ENCODE measurements at regions not wholly inside any gene's neighbourhood (a gene's known extent, or its start where the extent isn't known, plus 50 kb on each side); places are given as distances from the start of the nearest gene placed in this dataset.

DNA sequence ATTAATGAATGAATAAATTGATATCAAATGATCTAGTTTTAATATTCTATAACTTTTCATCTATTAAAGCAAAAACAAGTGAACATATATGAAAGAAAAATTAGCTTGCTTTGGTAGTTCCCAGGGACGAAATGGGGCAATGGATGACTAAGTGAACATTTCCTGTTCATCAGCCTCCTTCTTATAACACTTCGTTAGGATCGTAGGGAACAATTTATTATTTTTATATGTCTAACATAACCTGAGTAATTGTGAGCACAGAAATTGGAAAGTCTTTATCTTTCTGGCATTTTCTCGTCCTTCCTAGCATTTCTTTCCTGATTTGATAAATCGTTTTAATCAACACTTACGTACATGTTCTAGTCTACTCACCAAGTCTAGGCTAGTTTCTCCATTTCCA is 59.1 kb upstream of the PPP1R3C start:
- TF ChIP-seq, protein P1, sequence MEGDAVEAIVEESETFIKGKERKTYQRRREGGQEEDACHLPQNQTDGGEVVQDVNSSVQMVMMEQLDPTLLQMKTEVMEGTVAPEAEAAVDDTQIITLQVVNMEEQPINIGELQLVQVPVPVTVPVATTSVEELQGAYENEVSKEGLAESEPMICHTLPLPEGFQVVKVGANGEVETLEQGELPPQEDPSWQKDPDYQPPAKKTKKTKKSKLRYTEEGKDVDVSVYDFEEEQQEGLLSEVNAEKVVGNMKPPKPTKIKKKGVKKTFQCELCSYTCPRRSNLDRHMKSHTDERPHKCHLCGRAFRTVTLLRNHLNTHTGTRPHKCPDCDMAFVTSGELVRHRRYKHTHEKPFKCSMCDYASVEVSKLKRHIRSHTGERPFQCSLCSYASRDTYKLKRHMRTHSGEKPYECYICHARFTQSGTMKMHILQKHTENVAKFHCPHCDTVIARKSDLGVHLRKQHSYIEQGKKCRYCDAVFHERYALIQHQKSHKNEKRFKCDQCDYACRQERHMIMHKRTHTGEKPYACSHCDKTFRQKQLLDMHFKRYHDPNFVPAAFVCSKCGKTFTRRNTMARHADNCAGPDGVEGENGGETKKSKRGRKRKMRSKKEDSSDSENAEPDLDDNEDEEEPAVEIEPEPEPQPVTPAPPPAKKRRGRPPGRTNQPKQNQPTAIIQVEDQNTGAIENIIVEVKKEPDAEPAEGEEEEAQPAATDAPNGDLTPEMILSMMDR (IDR thresholded peaks at IDR 0.05; ENCODE audit: low read length, missing control alignments), result no peak
- H3K4me3 ChIP-seq (replicated peaks; ENCODE audit: low read depth, low read length), result no peak overlapping the region
- DNase-seq (ENCODE audit: low read depth), result peak; percentile 60

DNA sequence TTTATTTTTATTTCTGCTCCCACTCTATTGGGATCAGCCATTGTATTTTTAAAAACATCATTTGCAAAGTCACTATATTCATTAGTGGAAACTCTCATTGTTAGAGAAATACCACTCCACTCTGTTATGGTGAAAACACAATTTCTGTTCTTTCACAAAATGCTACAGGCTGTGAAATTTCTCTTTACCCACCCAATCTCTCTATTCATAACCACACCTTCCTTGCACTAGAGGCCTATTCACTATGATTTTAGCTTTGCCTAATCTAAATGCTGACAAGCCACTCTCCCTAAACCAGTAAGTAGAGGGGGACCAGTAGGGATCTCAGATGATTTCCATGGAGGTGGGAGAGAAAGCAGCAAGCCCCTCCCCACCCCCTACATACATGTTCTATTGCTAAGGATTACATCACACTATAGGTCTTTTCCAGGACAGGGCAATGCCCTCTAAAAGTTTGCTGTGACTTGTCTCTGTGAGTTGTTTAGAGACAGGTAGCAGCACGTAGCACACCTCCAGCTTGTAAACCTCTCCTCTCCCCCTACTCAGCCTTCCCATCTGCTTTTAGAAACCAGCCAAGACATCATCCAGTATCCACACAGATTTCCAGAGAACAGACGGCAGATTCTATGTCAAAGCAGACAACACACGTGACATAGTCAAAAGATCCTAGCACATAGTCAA is 58.3 kb upstream of the PPP1R3C start:
- no peak for DNase-seq (ENCODE audit: low read depth)
- TF ChIP-seq, protein P1 (IDR thresholded peaks at IDR 0.05; ENCODE audit: low read length, missing control alignments), result no peak
- no peak overlapping the region for H3K4me3 ChIP-seq (replicated peaks; ENCODE audit: low read depth, low read length)

- TF ChIP-seq, protein P1 (IDR thresholded peaks at IDR 0.05; ENCODE audit: low read length, missing control alignments), result no peak
- H3K4me3 ChIP-seq (replicated peaks; ENCODE audit: low read depth, low read length), result no peak overlapping the region
- no peak for DNase-seq (ENCODE audit: low read depth)
These were observed 57.5 kb upstream of the PPP1R3C start for GRCh38 chr10:91690412-91690811.

DNA sequence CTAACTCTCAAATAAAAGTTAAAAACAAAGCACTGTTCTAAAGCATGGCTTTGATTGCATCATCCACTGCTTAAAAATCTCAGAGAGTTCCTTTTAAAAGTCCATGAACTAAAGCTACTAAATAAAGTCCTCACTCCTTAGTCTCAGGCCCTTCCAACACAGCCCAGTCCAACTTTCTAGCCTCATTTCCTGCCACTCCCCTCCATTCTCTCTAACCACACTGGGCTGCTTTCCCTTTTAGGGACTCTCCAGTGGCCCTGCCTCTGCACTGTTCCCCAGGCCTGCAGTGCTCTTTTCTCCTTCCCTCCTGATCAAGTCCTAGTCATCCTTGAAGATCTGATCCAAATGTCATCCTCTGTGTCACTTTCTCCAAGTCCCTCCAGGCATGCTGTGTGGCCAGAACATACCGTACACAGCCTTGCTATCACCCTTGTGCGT is 56.9 kb upstream of the PPP1R3C start:
- DNase-seq (ENCODE audit: low read depth), result peak; percentile 82
- TF ChIP-seq, protein P1 (IDR thresholded peaks at IDR 0.05; ENCODE audit: low read length, missing control alignments), result no peak
- no peak overlapping the region for H3K4me3 ChIP-seq (replicated peaks; ENCODE audit: low read depth, low read length)

DNA sequence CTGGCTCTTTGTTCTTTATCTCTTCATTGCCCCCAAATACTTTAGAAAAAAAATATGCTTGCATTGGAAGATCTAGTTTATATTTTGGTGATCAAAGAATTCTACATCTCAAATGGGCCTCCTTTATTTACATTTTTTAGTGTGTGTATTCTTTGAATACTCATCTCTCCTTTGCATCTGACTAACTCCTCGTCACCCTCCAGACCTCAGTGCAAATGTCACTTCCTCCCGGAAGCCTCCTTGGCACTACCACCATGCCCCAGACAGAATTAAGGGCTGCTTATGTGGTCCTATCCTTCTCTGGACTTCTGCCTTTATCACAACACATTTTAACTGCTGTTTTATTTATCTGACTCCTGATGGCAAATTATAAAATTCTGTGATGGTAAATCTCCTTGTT is 52.0 kb upstream of the PPP1R3C start:
- H3K4me3 ChIP-seq (replicated peaks; ENCODE audit: low read depth, low read length), result no peak overlapping the region
- TF ChIP-seq, protein P1 (IDR thresholded peaks at IDR 0.05; ENCODE audit: low read length, missing control alignments), result no peak
- DNase-seq (ENCODE audit: low read depth), result no peak

DNA sequence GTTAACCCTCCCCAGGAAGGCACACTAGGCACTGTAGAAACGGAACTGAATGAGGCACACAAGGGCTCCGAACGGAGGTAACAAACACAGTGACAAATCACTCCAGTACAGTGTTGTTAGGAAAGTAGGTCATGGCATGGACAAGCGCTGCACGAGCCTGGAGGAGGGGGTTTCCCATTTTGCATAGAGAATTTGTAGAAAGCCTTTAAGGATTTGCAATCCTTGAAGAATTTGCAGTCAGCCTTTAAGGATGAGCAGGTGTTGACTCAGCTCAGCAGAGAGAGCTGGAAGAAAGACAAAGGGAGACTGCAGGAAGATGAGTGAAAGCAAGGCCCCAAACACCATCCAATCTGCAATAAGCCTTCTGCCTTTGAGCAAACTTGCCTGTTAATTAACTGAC is 51.1 kb upstream of the PPP1R3C start:
- H3K4me3 ChIP-seq (replicated peaks; ENCODE audit: low read depth, low read length), result no peak overlapping the region
- TF ChIP-seq, protein P1 (IDR thresholded peaks at IDR 0.05; ENCODE audit: low read length, missing control alignments), result no peak
- DNase-seq (ENCODE audit: low read depth), result peak; percentile 61

DNA sequence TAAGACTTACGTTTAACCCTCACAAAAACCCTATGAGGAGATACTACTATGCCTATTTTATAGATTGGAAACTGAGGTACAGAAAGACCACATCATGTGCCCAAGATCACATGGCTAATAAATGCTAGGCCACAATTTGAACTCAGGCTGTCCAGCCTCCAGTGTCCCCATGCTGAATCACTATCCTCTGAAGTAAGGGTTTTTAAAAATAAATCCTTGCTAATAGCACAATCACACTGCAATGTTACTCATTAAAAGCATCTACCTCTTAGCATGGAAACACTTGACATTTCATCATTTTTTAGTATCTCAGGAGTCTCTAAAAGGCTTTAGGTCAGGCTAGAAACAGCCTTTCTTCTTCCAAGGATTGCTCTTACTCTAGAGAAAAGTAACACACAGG is 50.0 kb upstream of the PPP1R3C start:
- DNase-seq (ENCODE audit: low read depth), result no peak
- TF ChIP-seq, protein P1 (IDR thresholded peaks at IDR 0.05; ENCODE audit: low read length, missing control alignments), result no peak
- H3K4me3 ChIP-seq (replicated peaks; ENCODE audit: low read depth, low read length), result no peak overlapping the region
